H1 (cell line): ENCODE measurements at regions not wholly inside any gene's neighbourhood (a gene's known extent, or its start where the extent isn't known, plus 50 kb on each side); places are given as distances from the start of the nearest gene placed in this dataset.

ENCODE experiments used
- CTCF ChIA-PET: fragments of 300-600 bp; sonication (Branson Sonifier 250); formaldehyde crosslinking; loops from one replicate; lab custom pipeline; 2021; ENCODE audit not compliant: partially characterized antibody; lab: Charles Lee
- POLR2A ChIA-PET: fragments of 300-600 bp; sonication (Branson Sonifier 250); formaldehyde crosslinking; loops from one replicate; lab custom pipeline; 2021; ENCODE audit warnings: inconsistent platforms; ENCODE audit not compliant: partially characterized antibody; lab: Charles Lee
- DNase-seq, 2 experiments: peaks; one replicate each; pipeline versions ENCODE4 v3.0.0 to v3.0.0-alpha.2; 2010 to 2022; ENCODE audit warnings: low spot score in 2 of 2, low read depth in 1 of 2, mixed read lengths in 1 of 2
- FAIRE-seq: peaks from 2 replicates; lab custom pipeline; 2011; peaks lifted over from hg19 to GRCh38; lab: Jason Lieb, UNC
- H2AFZ ChIP-seq: 2 replicates; pipeline ENCODE4 v1.8.1; 2012; ENCODE audit warnings: low read length, inconsistent platforms
- H2AK5ac ChIP-seq: 2 replicates; pipeline ENCODE4 v1.6.1; 2013; ENCODE audit warnings: low read depth, low read length
- H2BK120ac ChIP-seq: replicated peaks from 2 replicates; pipeline ENCODE3; 2013; ENCODE audit warnings: low read depth, low read length, inconsistent platforms
- H2BK12ac ChIP-seq: 2 replicates; pipeline ENCODE4 v1.6.1; 2013; ENCODE audit warnings: low read depth, low read length
- H2BK15ac ChIP-seq: 2 replicates; pipeline ENCODE4 v1.6.1; 2013; ENCODE audit warnings: low read length
- H2BK20ac ChIP-seq: 2 replicates; pipeline ENCODE4 v1.6.1; 2013; ENCODE audit warnings: low read length
- H2BK5ac ChIP-seq: 2 replicates; pipeline ENCODE4 v1.6.1; 2013; ENCODE audit warnings: low read depth, low read length
- H3K14ac ChIP-seq: 2 replicates; pipeline ENCODE4 v1.6.1; 2013; ENCODE audit warnings: inconsistent platforms; ENCODE audit not compliant: insufficient read length
- H3K18ac ChIP-seq: 2 replicates; pipeline ENCODE4 v1.6.1; 2013; ENCODE audit warnings: low read length; ENCODE audit errors: extremely low read depth
- H3K23ac ChIP-seq: 2 replicates; pipeline ENCODE4 v1.6.1; 2013; ENCODE audit warnings: inconsistent platforms; ENCODE audit not compliant: insufficient read length
- H3K23me2 ChIP-seq: 2 replicates; pipeline ENCODE4 v1.6.1; 2013; ENCODE audit warnings: low read depth, low read length
- H3K27ac ChIP-seq: 2 replicates; pipeline ENCODE4 v1.6.1; 2011; ENCODE audit warnings: low read depth, low read length, inconsistent platforms
- H3K27me3 ChIP-seq, 4 experiments: replicated peaks in 1 of 4; 1 replicate in 1 of 4; 2 replicates in 3 of 4; pipeline versions ENCODE4 v1.6.1 to v1.8.1; 2011 to 2013; ENCODE audit warnings: low read length in 3 of 4, mild to moderate bottlenecking in 3 of 4, inconsistent platforms in 2 of 4, mixed read lengths in 2 of 4, moderate library complexity in 1 of 4; ENCODE audit not compliant: control insufficient read depth in 3 of 4, insufficient read depth in 3 of 4; ENCODE audit errors: extremely low read depth in 1 of 4
- H3K36me3 ChIP-seq, 4 experiments: 2 replicates each; pipeline versions ENCODE4 v1.6.1 to v1.8.1; 2011 to 2013; ENCODE audit warnings: mild to moderate bottlenecking in 4 of 4, low read length in 3 of 4, moderate library complexity in 2 of 4, control low read depth in 1 of 4, inconsistent platforms in 1 of 4; ENCODE audit not compliant: insufficient read depth in 4 of 4, control insufficient read depth in 2 of 4
- H3K4ac ChIP-seq: replicated peaks from 2 replicates; pipeline ENCODE3; 2013; ENCODE audit warnings: low read length, low read depth, mixed read lengths, inconsistent platforms; ENCODE audit not compliant: insufficient read length
- H3K4me1 ChIP-seq, 4 experiments: replicated peaks in 1 of 4; 1 replicate in 1 of 4; 2 replicates in 3 of 4; pipeline versions ENCODE4 v1.6.1 to v1.8.1; 2011 to 2013; ENCODE audit warnings: low read length in 3 of 4, inconsistent platforms in 2 of 4, mixed read lengths in 1 of 4; ENCODE audit not compliant: insufficient read depth in 4 of 4, control insufficient read depth in 3 of 4
- H3K4me2 ChIP-seq, 2 experiments: 2 replicates each; pipeline versions ENCODE4 v1.6.1 to v1.8.1; 2011 to 2013; ENCODE audit warnings: low read depth in 2 of 2, low read length in 2 of 2, control low read depth in 1 of 2, inconsistent platforms in 1 of 2, mild to moderate bottlenecking in 1 of 2; ENCODE audit not compliant: insufficient read depth in 1 of 2
- H3K4me3 ChIP-seq, 4 experiments: fragments of 200-600, 300-600 bp in 1 of 4; sonication (generic), shearing (Covaris generic), sonication (Bioruptor Twin) in 1 of 4; 2 replicates each; pipeline versions ENCODE4 v1.5.1 to v1.8.1; 2011 to 2016; ENCODE audit warnings: low read length in 4 of 4, low read depth in 3 of 4, control low read depth in 2 of 4, inconsistent platforms in 2 of 4, mild to moderate bottlenecking in 2 of 4, mixed read lengths in 1 of 4, moderate library complexity in 1 of 4; ENCODE audit not compliant: insufficient read depth in 2 of 4; ENCODE audit errors: extremely low read depth in 1 of 4
- H3K56ac ChIP-seq: replicated peaks from 2 replicates; pipeline ENCODE3; 2013; ENCODE audit warnings: low read depth, mild to moderate bottlenecking, mixed read lengths, low read length, inconsistent platforms; ENCODE audit not compliant: insufficient read length
- H3K79me1 ChIP-seq: 2 replicates; pipeline ENCODE4 v1.6.1; 2013; ENCODE audit warnings: low read depth, low read length, control low read depth
- H3K79me2 ChIP-seq, 2 experiments: 2 replicates each; pipeline versions ENCODE4 v1.6.1 to v1.8.1; 2012 to 2013; ENCODE audit warnings: low read length in 2 of 2, mild to moderate bottlenecking in 2 of 2, inconsistent platforms in 1 of 2; ENCODE audit not compliant: insufficient read depth in 2 of 2, control insufficient read depth in 1 of 2
- H3K9ac ChIP-seq, 4 experiments: replicated peaks in 1 of 4; 1 replicate in 1 of 4; 2 replicates in 3 of 4; pipeline versions ENCODE4 v1.6.1 to v1.8.1; 2011 to 2013; ENCODE audit warnings: low read depth in 3 of 4, low read length in 3 of 4, control low read depth in 2 of 4, mild to moderate bottlenecking in 2 of 4, moderate library complexity in 2 of 4, inconsistent platforms in 1 of 4; ENCODE audit errors: extremely low read depth in 1 of 4
- H3K9me3 ChIP-seq, 2 experiments: 2 replicates each; pipeline versions ENCODE4 v1.6.1 to v1.8.1; 2012 to 2013; ENCODE audit warnings: mild to moderate bottlenecking in 2 of 2, moderate library complexity in 2 of 2, control low read depth in 1 of 2, inconsistent platforms in 1 of 2, low read depth in 1 of 2, low read length in 1 of 2, mixed read lengths in 1 of 2; ENCODE audit not compliant: insufficient read depth in 2 of 2
- H4K20me1 ChIP-seq, 2 experiments: replicated peaks in 1 of 2; 2 replicates each; pipeline versions ENCODE3 to v1.8.1; 2011 to 2013; ENCODE audit warnings: inconsistent platforms in 2 of 2, low read length in 2 of 2, mild to moderate bottlenecking in 1 of 2; ENCODE audit not compliant: insufficient read depth in 2 of 2, control insufficient read depth in 1 of 2
- H4K5ac ChIP-seq: 2 replicates; pipeline ENCODE4 v1.6.1; 2013; ENCODE audit warnings: low read length, low read depth, mixed read lengths, inconsistent platforms; ENCODE audit not compliant: insufficient read length
- H4K8ac ChIP-seq: 2 replicates; pipeline ENCODE4 v1.8.0; 2013; ENCODE audit warnings: mild to moderate bottlenecking, moderate library complexity, low read length, inconsistent platforms; ENCODE audit not compliant: insufficient read depth; ENCODE audit errors: extremely low read depth
- H4K91ac ChIP-seq: replicated peaks from 2 replicates; pipeline ENCODE3; 2013; ENCODE audit warnings: low read length, mixed read lengths, inconsistent platforms; ENCODE audit not compliant: insufficient read length
- POLR2A ChIP-seq, 2 experiments: IDR thresholded peaks; 1 replicate in 1 of 2; 2 replicates in 1 of 2; pipeline ENCODE4 v1.6.1; 2011; ENCODE audit warnings: low read depth in 2 of 2, low read length in 2 of 2, mild to moderate bottlenecking in 2 of 2; ENCODE audit errors: control extremely low read depth in 1 of 2
- TAF7 ChIP-seq: optimal IDR thresholded peaks from 2 replicates; pipeline ENCODE3; 2011; ENCODE audit warnings: low read depth, mild to moderate bottlenecking, inconsistent platforms, low read length, moderate library complexity, borderline replicate concordance

DNA sequence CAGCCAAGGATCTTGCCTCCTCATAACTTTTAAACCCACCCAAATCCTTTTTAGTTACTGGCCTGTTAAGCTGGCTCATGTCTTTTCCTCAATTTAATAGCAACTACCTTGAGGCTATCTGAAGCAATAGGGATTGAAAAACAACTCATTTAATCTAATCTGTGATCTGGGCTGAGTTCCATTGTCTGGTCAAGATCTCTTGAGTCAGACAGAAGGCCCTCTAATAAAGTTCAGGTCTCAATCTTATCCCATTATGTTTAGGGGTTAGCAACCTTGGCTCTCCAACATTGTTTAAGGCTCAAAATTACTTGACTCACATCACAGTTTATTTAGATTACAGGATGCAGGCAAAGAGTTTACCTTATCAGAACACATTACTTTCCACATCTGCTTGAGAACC, 436.1 kb downstream of the ANKRD50 start:
- Histone ChIP-seq H4K91ac (no peak overlapping the region), H3K27me3 (no peaks in the 10 kb centered on the region), H3K9ac (no peak overlapping the region), H3K79me2 (no peaks in the 10 kb centered on the region), H3K79me1 (no peaks in the 10 kb centered on the region), H3K4me1 (no peaks in the 10 kb centered on the region), H3K4me2 (no peak overlapping the region), H2BK20ac (no peak overlapping the region)
- TF ChIP-seq POLR2A (IDR thresholded peaks at IDR 0.05; ENCODE audit: control extremely low read depth in 1 of 2, low read depth in 2 of 2, low read length in 2 of 2) (no peak), TAF7 (no peak)
- TF ChIP-seq, all 59 proteins: peak for 0
- Histone ChIP-seq H2BK5ac (no peak overlapping the region), H3K9me3 (no peaks in the 10 kb centered on the region), H4K8ac (no peak overlapping the region), H3K36me3 (no peaks in the 10 kb centered on the region), H3K27ac (no peak overlapping the region), H2BK12ac (no peak overlapping the region), H4K5ac (no peak overlapping the region), H3K23me2 (no peaks in the 10 kb centered on the region), H3K56ac (no peak overlapping the region), H2AFZ (no peak overlapping the region), H2BK15ac (no peak overlapping the region), H3K18ac (no peak overlapping the region), H3K14ac (no peak overlapping the region), H2AK5ac (no peak overlapping the region), H4K20me1 (no peaks in the 10 kb centered on the region), H3K4ac (no peak overlapping the region), H2BK120ac (no peak overlapping the region), H3K4me3 (no peak overlapping the region), H3K23ac (no peak overlapping the region)
- ChIA-PET CTCF (no interaction called here), POLR2A (no interaction called here)
- DNase-seq (no peak), FAIRE-seq (no peak)
